Endodermal cell (in vitro differentiated cells): ENCODE measurements at regions not wholly inside any gene's neighbourhood (a gene's known extent, or its start where the extent isn't known, plus 50 kb on each side); places are given as distances from the start of the nearest gene placed in this dataset.

Experiments used
- DNase-seq: peaks from one replicate; pipeline ENCODE4 v3.0.0-alpha.2; 2017
- H3K27ac ChIP-seq: 2 replicates; pipeline ENCODE4 v1.5.1; 2013; ENCODE audit warnings: mild to moderate bottlenecking, low read depth, low read length, moderate library complexity
- H3K27me3 ChIP-seq: 2 replicates; pipeline ENCODE4 v1.6.1; 2013; ENCODE audit warnings: mild to moderate bottlenecking, low read length, moderate library complexity; ENCODE audit not compliant: insufficient read depth, control insufficient read depth, poor library complexity, severe bottlenecking
- H3K36me3 ChIP-seq: 2 replicates; pipeline ENCODE4 v1.7.0; 2013; ENCODE audit warnings: mild to moderate bottlenecking, low read length, moderate library complexity; ENCODE audit not compliant: control insufficient read depth, insufficient read depth
- H3K4me1 ChIP-seq: one replicate; pipeline ENCODE4 v1.7.0; 2013; ENCODE audit warnings: low read length; ENCODE audit not compliant: control insufficient read depth, insufficient read depth
- H3K4me3 ChIP-seq: 2 replicates; pipeline ENCODE4 v1.5.1; 2013; ENCODE audit warnings: mild to moderate bottlenecking, low read length, moderate library complexity
- H3K9ac ChIP-seq: 2 replicates; pipeline ENCODE4 v1.6.1; 2013; ENCODE audit warnings: mild to moderate bottlenecking, low read length, moderate library complexity; ENCODE audit not compliant: poor library complexity, severe bottlenecking; ENCODE audit errors: extremely low read depth
- H3K9me3 ChIP-seq: 2 replicates; pipeline ENCODE4 v1.6.1; 2013; ENCODE audit warnings: mild to moderate bottlenecking, low read length, moderate library complexity; ENCODE audit not compliant: control insufficient read depth
- H3K27ac Mint-ChIP-seq: 2 replicates; pipeline ENCODE4 v1.8.0; 2020; ENCODE audit warnings: mixed read lengths
- H3K27me3 Mint-ChIP-seq: 2 replicates; pipeline ENCODE4 v1.8.0; 2021; ENCODE audit warnings: mild to moderate bottlenecking, mixed read lengths; ENCODE audit not compliant: insufficient read depth
- H3K36me3 Mint-ChIP-seq: 2 replicates; pipeline ENCODE4 v1.8.0; 2020; ENCODE audit warnings: low read depth, mixed read lengths
- H3K4me1 Mint-ChIP-seq: 2 replicates; pipeline ENCODE4 v1.8.0; 2020; ENCODE audit warnings: mixed read lengths
- H3K4me3 Mint-ChIP-seq: 2 replicates; pipeline ENCODE4 v1.8.0; 2020; ENCODE audit warnings: mild to moderate bottlenecking, moderate library complexity, mixed read lengths
- H3K9me3 Mint-ChIP-seq: 2 replicates; pipeline ENCODE4 v1.8.0; 2020; ENCODE audit warnings: mild to moderate bottlenecking, mixed read lengths
- WGBS, 2 experiments: methylation state at CpG; one replicate each; pipeline versions ENCODE4 v1.1.5 to v1.1.7; 2013; ENCODE audit warnings: missing lambda C conversion rate in 2 of 2, mixed read lengths in 1 of 2; ENCODE audit not compliant: insufficient coverage in 1 of 2, insufficient read length in 1 of 2; 5-methylcytosine and 5-hydroxymethylcytosine counted together
- TF ChIP-seq, protein P1 (sequence below): fragments of 200-600 bp; sonication (generic); conservative IDR thresholded peaks from 2 replicates; pipeline ENCODE4 v1.5.0; 2021; ENCODE audit warnings: antibody characterized with exemption, mild to moderate bottlenecking

DNA sequence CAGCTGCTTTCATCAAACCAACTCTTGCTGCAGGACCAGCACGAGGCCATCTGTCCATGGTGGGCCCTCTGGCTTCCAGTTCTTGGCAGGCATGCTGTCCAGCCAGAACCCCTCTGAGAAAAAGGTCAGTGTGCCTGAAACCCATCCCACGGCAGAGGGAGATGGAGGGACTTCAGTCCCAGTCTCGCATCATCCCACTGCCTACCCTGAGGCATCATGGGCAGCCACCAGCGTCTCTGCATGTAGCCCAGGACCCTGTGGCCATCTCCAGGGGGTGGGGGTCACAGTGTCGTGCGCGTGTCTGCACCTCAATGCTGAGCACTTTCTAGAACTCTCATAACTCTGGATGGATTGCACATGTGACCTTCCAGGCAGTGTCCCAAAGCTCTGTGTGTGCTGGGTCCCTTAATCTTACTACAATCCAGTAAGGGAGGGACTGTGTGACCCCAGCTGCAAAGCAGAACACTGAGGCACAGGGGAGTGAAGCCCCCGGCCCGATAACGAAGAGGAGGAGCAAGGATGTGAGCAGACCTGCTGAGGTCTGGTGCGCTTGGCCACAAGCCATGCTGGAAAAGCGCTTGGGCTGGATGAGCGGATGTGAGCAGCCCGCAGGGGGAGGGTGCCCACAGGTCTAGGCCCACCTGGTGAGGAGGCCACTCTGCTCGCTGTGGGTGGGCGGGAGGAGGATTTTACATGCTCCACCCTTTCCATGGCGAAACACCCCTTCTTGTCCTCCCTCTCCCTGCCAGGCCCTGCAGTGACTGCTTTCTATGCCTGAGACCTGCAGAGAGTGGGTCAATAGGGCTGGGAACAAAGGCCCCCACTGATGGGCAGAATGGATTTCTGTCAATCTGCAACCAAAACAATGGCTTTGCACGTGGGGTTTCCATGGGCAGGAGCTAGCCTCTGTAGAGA lies 1401.0 kb downstream of the BRD1 start:
- H3K27ac Mint-ChIP-seq: no peak overlapping the region
- H3K36me3 Mint-ChIP-seq: no peaks in the 10 kb centered on the region
- Histone ChIP-seq H3K4me3 (no peak overlapping the region), H3K27ac (no peak overlapping the region), H3K36me3 (no peaks in the 10 kb centered on the region), H3K9ac (no peak overlapping the region), H3K27me3 (no peaks in the 10 kb centered on the region), H3K4me1 (peaks cover 6% of the 10 kb centered on the region), H3K9me3 (no peaks in the 10 kb centered on the region)
- H3K4me3 Mint-ChIP-seq: no peak overlapping the region
- peak; percentile 53 for DNase-seq
- H3K4me1 Mint-ChIP-seq: peaks cover 12% of the 10 kb centered on the region
- 88 to 94% methylated on average over 15 to 18 of the region's 18 CpGs for WGBS, 2 experiments
- TF ChIP-seq, protein P1, sequence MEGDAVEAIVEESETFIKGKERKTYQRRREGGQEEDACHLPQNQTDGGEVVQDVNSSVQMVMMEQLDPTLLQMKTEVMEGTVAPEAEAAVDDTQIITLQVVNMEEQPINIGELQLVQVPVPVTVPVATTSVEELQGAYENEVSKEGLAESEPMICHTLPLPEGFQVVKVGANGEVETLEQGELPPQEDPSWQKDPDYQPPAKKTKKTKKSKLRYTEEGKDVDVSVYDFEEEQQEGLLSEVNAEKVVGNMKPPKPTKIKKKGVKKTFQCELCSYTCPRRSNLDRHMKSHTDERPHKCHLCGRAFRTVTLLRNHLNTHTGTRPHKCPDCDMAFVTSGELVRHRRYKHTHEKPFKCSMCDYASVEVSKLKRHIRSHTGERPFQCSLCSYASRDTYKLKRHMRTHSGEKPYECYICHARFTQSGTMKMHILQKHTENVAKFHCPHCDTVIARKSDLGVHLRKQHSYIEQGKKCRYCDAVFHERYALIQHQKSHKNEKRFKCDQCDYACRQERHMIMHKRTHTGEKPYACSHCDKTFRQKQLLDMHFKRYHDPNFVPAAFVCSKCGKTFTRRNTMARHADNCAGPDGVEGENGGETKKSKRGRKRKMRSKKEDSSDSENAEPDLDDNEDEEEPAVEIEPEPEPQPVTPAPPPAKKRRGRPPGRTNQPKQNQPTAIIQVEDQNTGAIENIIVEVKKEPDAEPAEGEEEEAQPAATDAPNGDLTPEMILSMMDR: no peak
- peaks cover 29% of the 10 kb centered on the region for H3K27me3 Mint-ChIP-seq
- H3K9me3 Mint-ChIP-seq: no peaks in the 10 kb centered on the region

DNA sequence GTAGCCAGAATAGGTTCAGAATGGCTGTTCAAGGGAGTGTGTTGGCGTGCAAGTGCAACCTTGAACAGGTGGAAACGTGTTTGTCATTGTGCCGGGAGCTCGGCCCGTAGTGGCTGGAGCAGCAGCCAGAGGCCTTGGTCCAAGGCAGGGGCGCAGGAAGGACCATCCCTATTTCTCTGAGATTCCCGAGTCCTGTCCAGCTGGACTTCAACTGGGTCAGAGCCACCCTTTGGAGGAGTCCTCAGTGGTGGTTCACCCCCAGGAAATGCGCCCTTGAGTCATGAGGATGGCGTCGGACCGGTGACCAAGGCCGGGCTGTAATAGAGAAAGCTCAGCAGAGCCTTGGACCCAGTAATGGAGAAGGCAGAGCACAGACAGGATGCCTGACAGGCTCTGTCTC lies 1402.0 kb downstream of the BRD1 start:
- H3K27ac ChIP-seq: no peak overlapping the region
- TF ChIP-seq, protein P1: no peak
- H3K27me3 Mint-ChIP-seq: peaks cover 38% of the 10 kb centered on the region
- H3K4me3 ChIP-seq: no peak overlapping the region
- H3K36me3 Mint-ChIP-seq: no peaks in the 10 kb centered on the region
- H3K4me3 Mint-ChIP-seq: no peak overlapping the region
- 94 to 99% methylated on average over 10 to 12 of the region's 12 CpGs for WGBS, 2 experiments
- no peak overlapping the region for H3K27ac Mint-ChIP-seq
- H3K9ac ChIP-seq: no peak overlapping the region
- H3K36me3 ChIP-seq: no peaks in the 10 kb centered on the region
- H3K27me3 ChIP-seq: no peaks in the 10 kb centered on the region
- H3K4me1 ChIP-seq: peaks cover 6% of the 10 kb centered on the region
- DNase-seq: no peak
- peaks cover 12% of the 10 kb centered on the region for H3K4me1 Mint-ChIP-seq
- H3K9me3 Mint-ChIP-seq: no peaks in the 10 kb centered on the region
- no peaks in the 10 kb centered on the region for H3K9me3 ChIP-seq

DNA sequence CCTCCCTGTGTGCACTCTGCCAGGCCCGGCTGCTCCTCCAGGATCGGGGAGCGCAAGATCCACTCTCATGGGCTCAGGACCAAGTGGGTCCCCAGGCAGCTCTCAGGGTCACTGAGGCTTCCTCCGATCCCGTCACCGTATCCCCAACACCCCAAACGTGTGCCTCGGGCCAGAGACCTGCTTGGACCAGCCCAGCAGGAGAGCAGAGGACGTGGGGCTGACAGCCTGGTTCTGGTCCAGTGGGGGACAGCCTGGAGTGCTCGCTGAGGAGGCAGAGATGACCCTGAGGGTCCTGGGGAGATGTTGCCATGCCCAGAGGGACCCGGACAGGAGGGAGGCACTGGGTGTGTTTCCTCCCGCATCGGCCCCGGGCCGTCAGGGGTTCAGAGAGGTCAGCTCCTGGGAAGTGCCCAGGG lies 1402.6 kb downstream of the BRD1 start:
- Mint-ChIP-seq H3K27me3 (peaks cover 43% of the 10 kb centered on the region), H3K4me1 (peaks cover 12% of the 10 kb centered on the region), H3K36me3 (no peaks in the 10 kb centered on the region), H3K27ac (no peak overlapping the region), H3K4me3 (no peak overlapping the region), H3K9me3 (no peaks in the 10 kb centered on the region)
- Histone ChIP-seq H3K9ac (no peak overlapping the region), H3K4me1 (peaks cover 6% of the 10 kb centered on the region), H3K27ac (no peak overlapping the region), H3K9me3 (no peaks in the 10 kb centered on the region), H3K27me3 (no peaks in the 10 kb centered on the region), H3K4me3 (no peak overlapping the region), H3K36me3 (no peaks in the 10 kb centered on the region)
- 95 to 97% methylated on average over 5 to 15 of the region's 15 CpGs for WGBS, 2 experiments
- DNase-seq: no peak
- TF ChIP-seq, protein P1: no peak
